Epithelial cell of esophagus (primary cell): ENCODE measurements at regions not wholly inside any gene's neighbourhood (a gene's known extent, or its start where the extent isn't known, plus 50 kb on each side); places are given as distances from the start of the nearest gene placed in this dataset.
"Not testable (repeated sequence)": the region's sequence is repeated elsewhere in the genome, so short reads cannot be mapped to it uniquely, and the experiment has no call there.

Experiments used
- DNase-seq: peaks from one replicate; pipeline ENCODE4 v3.0.0; 2010; ENCODE audit warnings: low read depth
- H3K4me3 ChIP-seq: 2 replicates; pipeline ENCODE4 v1.5.1; 2011; ENCODE audit warnings: mild to moderate bottlenecking, low read length, control low read depth
- CTCF ChIP-seq: IDR thresholded peaks from 2 replicates; pipeline ENCODE4 v1.5.1; 2011; ENCODE audit warnings: low read depth, mild to moderate bottlenecking, low read length, control low read depth, inconsistent platforms; ENCODE audit not compliant: insufficient read depth; ENCODE audit errors: missing control alignments

DNA sequence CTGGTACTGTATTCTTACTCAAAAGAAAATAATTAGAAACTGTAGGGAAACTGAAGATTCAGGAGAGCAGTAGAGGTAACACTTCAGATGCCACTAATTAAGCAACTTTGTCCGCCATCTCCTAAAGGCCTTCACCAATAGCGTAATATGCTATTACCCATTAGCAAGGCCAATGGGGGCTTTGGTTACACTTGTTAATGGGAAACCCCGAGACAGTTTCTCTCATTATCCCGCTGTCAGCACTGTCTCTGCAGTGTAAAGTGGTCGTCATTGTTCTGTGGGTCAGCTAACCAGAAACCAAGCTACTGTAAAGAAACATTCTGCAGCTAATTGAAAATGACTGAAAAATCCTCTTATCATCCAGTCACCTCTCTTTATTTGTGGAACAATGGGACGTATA, 468.0 kb upstream of the POU3F2 start:
- no peak for DNase-seq
- no peak overlapping the region for H3K4me3 ChIP-seq
- no peak for TF ChIP-seq CTCF

GRCh38 chr6:98380589-98380988, 453.8 kb upstream of the POU3F2 start:
- no peak for TF ChIP-seq CTCF
- DNase-seq: no peak
- no peak overlapping the region for H3K4me3 ChIP-seq

- no peak for TF ChIP-seq CTCF
- no peak for DNase-seq
- H3K4me3 ChIP-seq: no peak overlapping the region
Measured at GRCh38 chr6:98382246-98382645, 452.1 kb upstream of the POU3F2 start.

GRCh38 chr6:98384334-98384733, 450.0 kb upstream of the POU3F2 start:
- H3K4me3 ChIP-seq: no peak overlapping the region
- DNase-seq: no peak
- TF ChIP-seq CTCF: no peak

GRCh38 chr6:98384801-98385200, 449.6 kb upstream of the POU3F2 start:
- H3K4me3 ChIP-seq: no peak overlapping the region
- TF ChIP-seq CTCF: no peak
- no peak for DNase-seq

DNA sequence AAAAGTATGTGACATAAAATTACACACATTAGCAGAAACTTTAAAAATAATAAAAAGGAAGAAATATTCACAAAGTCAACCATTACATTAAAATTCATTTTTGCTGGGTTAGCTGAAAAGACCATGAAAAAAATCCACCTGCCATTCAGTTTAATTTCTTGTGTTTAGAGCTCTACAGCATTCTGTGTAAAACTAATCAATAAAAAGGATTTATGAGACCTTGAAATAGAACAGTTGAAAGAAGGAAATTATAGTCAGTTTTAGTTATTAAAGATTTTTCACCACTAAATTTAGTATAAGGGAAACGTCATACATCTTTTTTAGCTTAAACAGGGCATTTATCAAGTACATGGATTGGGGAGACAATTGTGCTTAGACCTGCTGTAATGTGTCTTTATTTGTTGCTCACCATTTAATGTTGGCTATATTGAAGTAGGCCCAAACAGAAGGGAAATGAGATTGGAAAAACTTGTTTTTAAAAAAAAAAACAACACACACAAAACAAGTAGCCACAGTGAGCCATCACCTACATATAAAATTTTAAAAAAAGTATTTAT, 438.7 kb upstream of the POU3F2 start:
- no peak for DNase-seq
- TF ChIP-seq CTCF: no peak
- H3K4me3 ChIP-seq: no peak overlapping the region

GRCh38 chr6:98416027-98416426, 418.3 kb upstream of the POU3F2 start:
- no peak overlapping the region for H3K4me3 ChIP-seq
- DNase-seq: peak; percentile 2
- no peak for TF ChIP-seq CTCF

DNA sequence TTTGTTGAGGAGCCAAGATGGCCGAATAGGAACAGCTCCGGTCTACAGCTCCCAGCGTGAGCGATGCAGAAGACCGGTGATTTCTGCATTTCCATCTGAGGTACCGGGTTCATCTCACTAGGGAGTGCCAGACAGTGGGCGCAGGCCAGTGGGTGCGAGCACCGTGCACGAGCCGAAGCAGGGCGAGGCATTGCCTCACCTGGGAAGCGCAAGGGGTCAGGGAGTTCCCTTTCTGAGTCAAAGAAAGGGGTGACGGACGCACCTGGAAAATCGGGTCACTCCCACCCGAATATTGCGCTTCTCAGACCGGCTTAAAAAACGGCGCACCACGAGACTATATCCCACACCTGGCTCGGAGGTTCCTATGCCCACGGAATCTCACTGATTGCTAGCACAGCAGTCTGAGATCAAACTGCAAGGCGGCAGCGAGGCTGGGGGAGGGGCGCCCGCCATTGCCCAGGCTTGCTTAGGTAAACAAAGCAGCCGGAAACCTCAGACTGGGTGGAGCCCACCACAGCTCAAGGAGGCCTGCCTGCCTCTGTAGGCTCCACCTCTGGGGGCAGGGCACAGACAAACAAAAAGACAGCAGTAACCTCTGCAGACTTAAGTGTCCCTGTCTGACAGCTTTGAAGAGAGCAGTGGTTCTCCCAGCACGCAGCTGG, 417.7 kb upstream of the POU3F2 start:
- not testable (repeated sequence) for H3K4me3 ChIP-seq
- peak; percentile 13 for DNase-seq
